SK-N-SH (cell line): ENCODE measurements at regions not wholly inside any gene's neighbourhood (a gene's known extent, or its start where the extent isn't known, plus 50 kb on each side); places are given as distances from the start of the nearest gene placed in this dataset.

Source experiments
- EP300 ChIP-seq, 2 experiments: IDR thresholded peaks; 2 replicates each; pipeline versions ENCODE4 v1.4.0 to v1.6.1; 2012; ENCODE audit warnings: borderline replicate concordance in 1 of 2, low read depth in 1 of 2, low read length in 1 of 2
- EZH2phosphoT487 ChIP-seq: fragments of 200-600 bp; sonication (generic); IDR thresholded peaks from 2 replicates; pipeline ENCODE4 v1.6.1; 2017; ENCODE audit warnings: low read depth, mixed run types, mild to moderate bottlenecking, antibody characterized with exemption, moderate library complexity, borderline replicate concordance
- RAD21 ChIP-seq: IDR thresholded peaks from 2 replicates; pipeline ENCODE4 v1.6.1; 2012; ENCODE audit warnings: mild to moderate bottlenecking, low read length
- YY1 ChIP-seq: IDR thresholded peaks from 2 replicates; pipeline ENCODE4 v1.4.0; 2012; ENCODE audit warnings: low read depth, mild to moderate bottlenecking
- TF ChIP-seq, protein P1 (sequence below): fragments of 200-600 bp; sonication (generic); IDR thresholded peaks from 2 replicates; pipeline ENCODE4 v1.6.1; 2017; ENCODE audit warnings: antibody characterized with exemption, mild to moderate bottlenecking, moderate library complexity
- TF ChIP-seq, protein P2 (sequence below): IDR thresholded peaks from 2 replicates; pipeline ENCODE4 v1.4.0; 2012; ENCODE audit warnings: low read depth

DNA sequence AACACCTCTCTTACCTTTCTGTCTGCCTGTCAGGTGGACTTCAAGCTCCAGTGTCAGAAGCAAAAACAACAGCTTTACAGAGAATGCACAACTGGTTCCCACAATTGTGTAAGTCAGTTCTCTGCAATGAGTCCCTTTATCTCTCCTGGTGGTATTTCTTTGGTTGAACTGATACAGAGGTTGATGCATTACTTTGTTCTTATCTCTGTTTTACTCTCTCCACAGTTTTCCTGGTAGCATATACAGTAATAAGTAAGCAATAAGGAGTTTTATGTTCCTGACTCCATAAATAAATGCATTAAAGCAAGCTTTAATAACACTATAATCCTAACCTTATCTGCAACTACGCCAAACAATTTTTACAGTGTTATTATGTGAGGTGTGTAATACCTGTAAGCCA is 310.3 kb upstream of the GYPC start:
- TF ChIP-seq, protein P1, sequence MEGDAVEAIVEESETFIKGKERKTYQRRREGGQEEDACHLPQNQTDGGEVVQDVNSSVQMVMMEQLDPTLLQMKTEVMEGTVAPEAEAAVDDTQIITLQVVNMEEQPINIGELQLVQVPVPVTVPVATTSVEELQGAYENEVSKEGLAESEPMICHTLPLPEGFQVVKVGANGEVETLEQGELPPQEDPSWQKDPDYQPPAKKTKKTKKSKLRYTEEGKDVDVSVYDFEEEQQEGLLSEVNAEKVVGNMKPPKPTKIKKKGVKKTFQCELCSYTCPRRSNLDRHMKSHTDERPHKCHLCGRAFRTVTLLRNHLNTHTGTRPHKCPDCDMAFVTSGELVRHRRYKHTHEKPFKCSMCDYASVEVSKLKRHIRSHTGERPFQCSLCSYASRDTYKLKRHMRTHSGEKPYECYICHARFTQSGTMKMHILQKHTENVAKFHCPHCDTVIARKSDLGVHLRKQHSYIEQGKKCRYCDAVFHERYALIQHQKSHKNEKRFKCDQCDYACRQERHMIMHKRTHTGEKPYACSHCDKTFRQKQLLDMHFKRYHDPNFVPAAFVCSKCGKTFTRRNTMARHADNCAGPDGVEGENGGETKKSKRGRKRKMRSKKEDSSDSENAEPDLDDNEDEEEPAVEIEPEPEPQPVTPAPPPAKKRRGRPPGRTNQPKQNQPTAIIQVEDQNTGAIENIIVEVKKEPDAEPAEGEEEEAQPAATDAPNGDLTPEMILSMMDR: no peak
- TF ChIP-seq YY1 (no peak), EZH2phosphoT487 (no peak), EP300 (IDR thresholded peaks at IDR 0.05; ENCODE audit: borderline replicate concordance in 1 of 2, low read depth in 1 of 2, low read length in 1 of 2) (no peak), RAD21 (no peak)
- TF ChIP-seq, protein P2, sequence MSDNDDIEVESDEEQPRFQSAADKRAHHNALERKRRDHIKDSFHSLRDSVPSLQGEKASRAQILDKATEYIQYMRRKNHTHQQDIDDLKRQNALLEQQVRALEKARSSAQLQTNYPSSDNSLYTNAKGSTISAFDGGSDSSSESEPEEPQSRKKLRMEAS: no peak
